IPS DF 6.9 (cell line): ENCODE measurements at regions not wholly inside any gene's neighbourhood (a gene's known extent, or its start where the extent isn't known, plus 50 kb on each side); places are given as distances from the start of the nearest gene placed in this dataset.
"Not testable (repeated sequence)": the region's sequence is repeated elsewhere in the genome, so short reads cannot be mapped to it uniquely, and the experiment has no call there.

ENCODE experiments used
- DNase-seq: peaks from one replicate; pipeline ENCODE4 v3.0.0-alpha.2; 2013; ENCODE audit warnings: low read depth, low spot score
- H3K27ac ChIP-seq: one replicate; pipeline ENCODE4 v1.5.1; 2013; ENCODE audit warnings: low read length, control low read depth
- H3K27me3 ChIP-seq: 2 replicates; pipeline ENCODE4 v1.6.1; 2013; ENCODE audit warnings: mild to moderate bottlenecking, low read length; ENCODE audit not compliant: control insufficient read depth, insufficient read depth
- H3K36me3 ChIP-seq: 2 replicates; pipeline ENCODE4 v1.6.1; 2013; ENCODE audit warnings: low read length; ENCODE audit not compliant: control insufficient read depth, insufficient read depth
- H3K4me1 ChIP-seq: 2 replicates; pipeline ENCODE4 v1.6.1; 2013; ENCODE audit warnings: low read length; ENCODE audit not compliant: control insufficient read depth, insufficient read depth
- H3K4me3 ChIP-seq: 2 replicates; pipeline ENCODE4 v1.5.1; 2013; ENCODE audit warnings: mild to moderate bottlenecking, low read length
- H3K9me3 ChIP-seq: 2 replicates; pipeline ENCODE4 v1.6.1; 2013; ENCODE audit warnings: low read length, inconsistent platforms; ENCODE audit not compliant: control insufficient read depth, insufficient read depth
- WGBS: extraction: QIAGEN DNeasy Blood & Tissue Kit; methylation state at CpG from one replicate; pipeline ENCODE4 v1.1.7; 2013; ENCODE audit warnings: mixed read lengths, missing lambda C conversion rate; ENCODE audit not compliant: insufficient read length, insufficient coverage; 5-methylcytosine and 5-hydroxymethylcytosine counted together

DNA sequence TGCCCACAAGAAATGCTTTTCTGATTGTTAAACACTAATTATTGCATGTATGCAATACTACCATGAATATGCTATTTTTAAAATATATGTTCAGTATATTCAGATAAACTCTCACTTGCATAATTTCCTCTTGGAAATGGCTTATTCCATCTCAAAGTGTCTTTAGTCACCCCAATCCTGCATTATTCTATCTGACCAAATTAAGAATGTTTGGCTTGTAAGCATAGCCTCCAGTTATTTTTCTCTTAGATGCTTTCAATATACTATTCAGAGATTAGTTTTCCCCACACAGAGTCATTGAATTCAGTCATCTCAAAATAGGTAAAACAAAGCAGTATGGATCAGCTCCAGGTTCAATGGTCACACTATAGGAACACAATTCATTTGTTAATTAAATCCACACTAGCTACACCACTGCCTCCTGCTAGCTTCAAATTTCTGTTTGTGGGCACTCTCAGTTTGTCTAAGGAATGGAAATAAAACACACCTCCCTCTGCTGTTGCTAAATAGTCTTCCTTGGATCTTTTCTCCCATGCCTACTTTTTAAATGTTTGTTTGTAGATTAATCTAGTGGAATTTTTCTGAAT is 134.6 kb upstream of the TBCA start:
- H3K4me3 ChIP-seq: no peak overlapping the region
- DNase-seq: no peak

DNA sequence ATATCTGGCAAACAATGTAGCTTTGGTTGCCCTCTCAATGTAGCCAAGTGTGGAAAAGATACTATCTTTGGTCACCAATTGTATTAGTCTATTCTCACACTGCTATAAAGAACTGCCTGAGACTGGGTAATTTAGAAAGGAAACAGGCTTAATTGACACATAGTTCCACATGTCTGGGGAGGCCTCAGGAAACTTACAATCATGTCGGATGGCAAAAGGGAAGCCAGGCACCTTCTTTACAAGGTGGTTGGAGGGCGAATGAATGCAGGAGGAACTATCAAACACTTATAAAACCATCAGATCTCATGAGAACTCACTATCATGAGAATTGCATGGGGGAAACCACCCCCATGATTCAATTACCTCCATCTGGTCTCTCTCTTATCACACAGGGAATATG is 133.1 kb upstream of the TBCA start:
- DNase-seq: no peak
- no CpG with 5 or more reads among the region's 2 CpGs for WGBS
- no peaks in the 10 kb centered on the region for H3K9me3 ChIP-seq
- H3K27me3 ChIP-seq: no peaks in the 10 kb centered on the region
- no peak overlapping the region for H3K27ac ChIP-seq
- H3K4me3 ChIP-seq: no peak overlapping the region
- H3K36me3 ChIP-seq: no peaks in the 10 kb centered on the region
- peaks cover 3% of the 10 kb centered on the region; the same call in 1 of the 2 replicates for H3K4me1 ChIP-seq

More for the DNA sequence above, 134.6 kb upstream of the TBCA start:
- H3K9me3 ChIP-seq: no peaks in the 10 kb centered on the region
- H3K27me3 ChIP-seq: no peaks in the 10 kb centered on the region
- no peak overlapping the region for H3K27ac ChIP-seq
- no peaks in the 10 kb centered on the region for H3K36me3 ChIP-seq
- peaks cover 1% of the 10 kb centered on the region; the same call in 1 of the 2 replicates for H3K4me1 ChIP-seq

DNA sequence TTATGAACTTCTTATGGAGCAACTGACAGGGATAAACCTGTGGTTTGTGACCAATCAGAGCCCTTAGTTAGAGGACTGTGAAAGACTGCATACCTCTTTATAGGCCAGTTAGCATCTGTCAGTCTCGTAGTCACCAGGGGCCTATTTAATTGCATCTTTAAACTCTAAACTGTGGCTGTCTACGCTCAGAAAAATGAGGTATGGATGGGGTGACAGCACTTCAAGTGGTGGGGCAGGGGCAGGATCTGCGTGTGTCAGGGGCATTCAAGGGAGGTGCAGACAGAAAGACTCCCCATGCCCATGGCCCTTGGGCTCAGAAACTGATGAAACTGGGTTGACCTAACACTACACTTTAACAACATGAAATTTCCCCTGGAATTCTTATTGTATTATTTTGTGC is 132.6 kb upstream of the TBCA start:
- H3K36me3 ChIP-seq: no peaks in the 10 kb centered on the region
- H3K4me3 ChIP-seq: no peak overlapping the region
- DNase-seq: no peak
- no peaks in the 10 kb centered on the region for H3K9me3 ChIP-seq
- no peak overlapping the region for H3K27ac ChIP-seq
- no peaks in the 10 kb centered on the region for H3K27me3 ChIP-seq
- peaks cover 3% of the 10 kb centered on the region; the same call in 1 of the 2 replicates for H3K4me1 ChIP-seq
- no CpG with 5 or more reads among the region's 3 CpGs for WGBS

DNA sequence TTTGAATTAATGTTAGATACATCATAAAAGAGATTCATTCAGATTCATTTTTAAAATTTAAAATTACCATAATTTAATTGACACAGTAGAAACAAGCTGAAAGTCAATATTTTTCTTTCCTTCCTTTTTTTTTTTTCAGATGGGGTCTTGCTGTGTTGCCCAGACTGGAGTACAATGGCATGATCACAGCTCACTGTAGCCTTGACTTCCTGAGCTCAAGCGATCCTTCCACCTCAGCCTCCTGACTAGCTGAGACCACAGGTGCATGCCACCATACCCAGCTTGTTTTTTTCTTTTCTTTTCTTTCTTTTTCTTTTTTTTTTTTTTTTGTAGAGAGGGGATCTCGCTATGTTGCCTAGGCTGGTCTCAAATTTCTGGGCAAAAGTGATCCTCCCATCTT is 131.6 kb upstream of the TBCA start:
- Histone ChIP-seq H3K4me1 (peaks cover 3% of the 10 kb centered on the region; the same call in 1 of the 2 replicates), H3K4me3 (no peak overlapping the region), H3K27me3 (no peaks in the 10 kb centered on the region), H3K27ac (no peak overlapping the region), H3K36me3 (no peaks in the 10 kb centered on the region), H3K9me3 (no peaks in the 10 kb centered on the region)
- DNase-seq: no peak
- WGBS: no CpG with 5 or more reads among the region's 2 CpGs

DNA sequence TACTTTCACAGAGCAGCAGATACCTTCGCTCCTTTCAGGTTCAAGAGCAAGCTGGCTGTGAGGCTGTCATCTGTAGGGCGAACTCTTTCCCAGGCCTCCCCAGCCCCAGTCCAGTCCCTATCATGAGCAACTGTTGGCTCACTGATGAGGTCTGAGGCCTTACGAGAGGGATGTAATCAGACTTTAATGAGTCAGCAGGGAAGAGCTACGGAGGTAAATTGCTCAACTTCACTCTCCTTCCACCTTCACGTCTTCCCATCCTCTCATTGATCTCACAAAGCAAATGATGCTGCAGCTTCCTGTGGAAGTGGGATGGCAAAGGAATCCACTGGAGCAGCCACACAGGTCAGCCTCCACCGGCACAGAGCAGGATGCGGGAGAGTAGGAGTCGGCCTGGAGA is 130.7 kb upstream of the TBCA start:
- Histone ChIP-seq H3K27ac (no peak overlapping the region), H3K36me3 (no peaks in the 10 kb centered on the region), H3K27me3 (no peaks in the 10 kb centered on the region), H3K4me1 (peaks cover 3% of the 10 kb centered on the region; the same call in 1 of the 2 replicates), H3K4me3 (no peak overlapping the region), H3K9me3 (no peaks in the 10 kb centered on the region)
- DNase-seq: no peak
- WGBS: no CpG with 5 or more reads among the region's 8 CpGs

DNA sequence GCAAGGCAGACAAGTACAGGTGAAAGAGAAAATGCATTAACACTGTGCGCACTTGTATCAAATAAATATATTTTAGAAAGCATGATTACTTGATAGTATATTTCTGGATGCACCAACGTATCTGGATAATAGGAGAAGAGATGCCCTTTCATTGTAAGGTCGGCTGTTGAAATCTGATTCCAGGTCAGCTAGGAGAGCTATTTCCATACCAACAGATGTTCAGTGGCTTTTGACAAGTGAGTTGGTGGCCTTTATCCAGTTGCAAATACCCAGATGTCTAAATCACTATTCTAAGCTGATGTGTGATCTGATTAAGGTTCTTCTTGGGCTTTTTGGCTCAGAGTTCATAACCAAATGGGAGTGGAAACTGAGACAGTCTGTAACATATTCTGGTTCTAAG is 128.2 kb upstream of the TBCA start:
- Histone ChIP-seq H3K27ac (no peak overlapping the region), H3K27me3 (no peaks in the 10 kb centered on the region), H3K4me1 (peaks cover 1% of the 10 kb centered on the region; the same call in 1 of the 2 replicates), H3K36me3 (no peaks in the 10 kb centered on the region), H3K4me3 (no peak overlapping the region), H3K9me3 (no peaks in the 10 kb centered on the region)
- DNase-seq: no peak
- WGBS: no CpG with 5 or more reads among the region's 3 CpGs

DNA sequence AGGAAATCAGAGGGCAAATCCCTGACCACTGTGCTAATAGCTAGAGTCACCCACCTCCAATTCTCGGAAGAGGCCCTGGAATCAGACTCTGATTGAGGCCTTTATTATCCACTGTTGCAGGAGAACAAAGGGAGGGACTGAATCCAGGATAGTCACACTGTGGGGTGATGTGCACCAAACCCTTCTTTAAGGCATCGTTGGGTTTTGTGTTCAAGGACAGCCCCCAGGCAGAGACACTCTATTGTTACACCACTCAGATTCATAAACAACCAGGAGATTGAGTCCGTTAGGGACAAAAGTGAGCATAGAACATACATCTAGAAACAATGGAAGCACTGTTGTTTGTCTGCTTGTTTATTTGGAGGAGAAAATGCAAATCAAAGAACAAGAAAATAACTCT is 124.6 kb upstream of the TBCA start:
- H3K27me3 ChIP-seq: no peaks in the 10 kb centered on the region
- no peak overlapping the region for H3K27ac ChIP-seq
- H3K4me3 ChIP-seq: no peak overlapping the region
- H3K36me3 ChIP-seq: no peaks in the 10 kb centered on the region
- H3K4me1 ChIP-seq: peaks cover 1% of the 10 kb centered on the region; the same call in 1 of the 2 replicates
- H3K9me3 ChIP-seq: no peaks in the 10 kb centered on the region
- no peak for DNase-seq
- no CpG with 5 or more reads among the region's 3 CpGs for WGBS

DNA sequence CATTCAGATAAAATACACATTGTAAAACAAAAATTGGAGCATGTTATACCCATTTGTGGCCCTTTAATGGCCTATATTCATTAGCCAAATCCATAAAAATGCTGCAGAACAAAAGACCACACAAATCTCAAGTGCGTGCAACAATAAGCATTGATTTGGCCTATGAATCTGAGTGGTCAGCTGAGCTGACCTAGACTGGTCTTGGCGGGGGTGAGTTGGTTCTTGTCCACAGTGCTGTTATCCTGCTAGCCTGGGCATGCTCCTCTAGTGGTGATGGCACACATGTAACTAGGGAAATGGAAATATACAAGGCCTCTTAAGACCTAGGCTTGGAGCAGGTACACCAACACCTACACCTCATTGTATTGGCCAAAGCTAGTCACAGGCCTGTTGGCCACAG is 122.2 kb upstream of the TBCA start:
- Histone ChIP-seq H3K4me3 (no peak overlapping the region), H3K27me3 (no peaks in the 10 kb centered on the region), H3K27ac (no peak overlapping the region), H3K36me3 (no peaks in the 10 kb centered on the region), H3K9me3 (no peaks in the 10 kb centered on the region), H3K4me1 (no peaks in the 10 kb centered on the region)
- no peak for DNase-seq
- WGBS: no CpG with 5 or more reads among the region's 2 CpGs

DNA sequence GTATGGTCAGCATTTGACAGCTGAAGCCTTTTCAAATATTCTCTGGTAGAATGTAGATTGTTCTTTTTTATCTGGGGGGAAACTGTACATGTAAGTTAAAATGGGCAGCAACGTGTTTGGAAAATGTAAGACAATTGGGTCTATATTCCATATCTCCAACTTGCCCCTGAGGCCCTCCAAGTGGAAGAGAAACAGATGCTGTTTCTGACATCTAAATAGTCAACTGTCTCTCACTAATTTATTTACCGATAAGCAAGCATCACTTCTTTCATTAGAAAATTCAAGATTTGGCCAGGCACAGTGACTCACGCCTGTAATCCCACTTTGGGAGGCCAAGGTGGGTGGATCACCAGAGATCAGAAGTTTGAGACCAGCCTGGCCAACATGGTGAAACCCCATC is 120.2 kb upstream of the TBCA start:
- no CpG with 5 or more reads among the region's 3 CpGs for WGBS
- H3K4me1 ChIP-seq: no peaks in the 10 kb centered on the region
- DNase-seq: no peak
- no peak overlapping the region for H3K27ac ChIP-seq
- no peaks in the 10 kb centered on the region for H3K27me3 ChIP-seq
- no peak overlapping the region for H3K4me3 ChIP-seq
- H3K9me3 ChIP-seq: no peaks in the 10 kb centered on the region
- H3K36me3 ChIP-seq: no peaks in the 10 kb centered on the region

DNA sequence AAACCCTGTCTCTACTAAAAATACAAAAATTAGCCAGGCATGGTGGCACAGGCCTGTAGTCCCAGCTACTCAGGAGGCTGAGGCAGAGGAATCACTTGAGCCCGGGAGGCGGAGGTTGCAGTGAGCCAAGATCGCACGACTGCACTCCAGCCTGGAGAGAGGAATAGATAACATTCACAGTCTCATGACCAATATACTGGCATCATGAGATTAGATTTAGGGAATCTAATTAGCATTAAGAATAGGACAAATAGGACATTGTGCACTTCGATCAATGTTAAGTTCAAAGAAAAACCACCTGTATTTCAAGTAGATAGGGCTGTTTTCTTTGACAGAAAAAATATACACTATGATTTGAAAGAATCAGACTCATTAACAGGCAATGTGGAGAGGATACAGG is 118.0 kb upstream of the TBCA start:
- not testable (repeated sequence) for H3K4me3 ChIP-seq, H3K27me3 ChIP-seq, DNase-seq, H3K27ac ChIP-seq, H3K4me1 ChIP-seq, H3K9me3 ChIP-seq, H3K36me3 ChIP-seq
- no CpG with 5 or more reads among the region's 5 CpGs for WGBS

DNA sequence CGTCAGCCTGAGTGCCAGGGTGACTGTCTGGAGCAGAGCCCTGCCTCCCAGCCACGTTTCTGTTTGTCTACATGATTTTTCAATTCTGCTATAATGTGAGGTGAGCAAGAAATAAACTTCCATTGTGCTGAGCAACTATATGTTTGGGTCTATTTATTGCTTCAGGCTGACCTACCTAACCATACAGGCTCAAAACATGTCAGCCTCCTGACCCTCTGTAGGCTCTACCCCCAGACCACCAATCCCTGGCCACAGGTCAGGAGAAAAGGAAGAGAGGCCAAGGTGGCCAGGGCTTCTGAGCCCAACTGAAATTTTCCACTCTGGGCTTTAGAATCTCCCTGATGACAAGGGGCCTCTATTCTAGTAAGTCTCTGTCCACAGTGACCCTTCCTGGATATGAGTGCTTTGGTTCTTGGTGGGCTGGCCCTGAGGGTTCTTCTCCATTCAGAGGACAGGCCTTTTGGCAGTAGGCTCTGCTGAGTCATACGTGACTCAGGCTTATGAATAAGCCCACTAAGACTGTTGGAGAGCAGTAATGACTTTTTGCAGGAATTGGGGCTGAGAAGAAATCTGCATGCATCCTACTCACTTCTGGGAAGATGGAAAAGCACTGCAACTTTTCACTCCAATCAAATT is 117.2 kb upstream of the TBCA start:
- no peak overlapping the region for H3K4me3 ChIP-seq
- no peaks in the 10 kb centered on the region for H3K4me1 ChIP-seq
- H3K9me3 ChIP-seq: no peaks in the 10 kb centered on the region
- no peaks in the 10 kb centered on the region for H3K36me3 ChIP-seq
- no peak overlapping the region for H3K27ac ChIP-seq
- H3K27me3 ChIP-seq: no peaks in the 10 kb centered on the region
- no CpG with 5 or more reads among the region's 3 CpGs for WGBS
- no peak for DNase-seq
